Kidney (tissue), 13 donors: ENCODE measurements at regions not wholly inside any gene's neighbourhood (a gene's known extent, or its start where the extent isn't known, plus 50 kb on each side); places are given as distances from the start of the nearest gene placed in this dataset.
"Not testable (repeated sequence)": the region's sequence is repeated elsewhere in the genome, so short reads cannot be mapped to it uniquely, and the experiment has no call there.

Source experiments
- DNase-seq, 5 donors: peaks; one replicate each; pipeline ENCODE4 v3.0.0-alpha.2; 2013 to 2020
- FAIRE-seq: peaks from 2 replicates; lab custom pipeline; 2012; peaks lifted over from hg19 to GRCh38; lab: Jason Lieb, UNC
- H3K27ac ChIP-seq, 2 donors: one replicate each; pipeline ENCODE4 v1.7.0; 2013; ENCODE audit warnings: low read depth in 2 of 2, low read length in 2 of 2, inconsistent platforms in 1 of 2
- H3K27me3 ChIP-seq: one replicate; pipeline ENCODE4 v1.7.1; 2013; ENCODE audit warnings: low read length, inconsistent platforms; ENCODE audit not compliant: control insufficient read depth, insufficient read depth
- H3K36me3 ChIP-seq, 3 donors: one replicate each; pipeline versions ENCODE4 v1.7.0 to v1.7.1; 2013; ENCODE audit warnings: low read length in 3 of 3, control low read depth in 1 of 3, inconsistent platforms in 1 of 3; ENCODE audit not compliant: insufficient read depth in 3 of 3, control insufficient read depth in 2 of 3
- H3K4me1 ChIP-seq, 3 donors: one replicate each; pipeline versions ENCODE4 v1.7.0 to v1.7.1; 2013; ENCODE audit warnings: low read length in 3 of 3, inconsistent platforms in 1 of 3, low read depth in 1 of 3; ENCODE audit not compliant: control insufficient read depth in 2 of 3, insufficient read depth in 2 of 3
- H3K4me3 ChIP-seq, 3 donors: one replicate each; pipeline versions ENCODE4 v1.7.0 to v1.8.1; 2013; ENCODE audit warnings: low read length in 3 of 3, control low read depth in 1 of 3, inconsistent platforms in 1 of 3
- H3K9ac ChIP-seq, 3 donors: one replicate each; pipeline versions ENCODE4 v1.7.0 to v1.7.1; 2013; ENCODE audit warnings: low read length in 3 of 3, control low read depth in 1 of 3, inconsistent platforms in 1 of 3
- H3K9me3 ChIP-seq, 3 donors: one replicate each; pipeline versions ENCODE4 v1.7.0 to v1.7.1; 2013; ENCODE audit warnings: low read length in 3 of 3, control low read depth in 1 of 3, inconsistent platforms in 1 of 3; ENCODE audit not compliant: control insufficient read depth in 2 of 3, insufficient read depth in 1 of 3
- CTCF ChIP-seq: IDR thresholded peaks from 3 replicates; pipeline ENCODE4 v1.5.1; 2012; ENCODE audit warnings: mild to moderate bottlenecking, moderate library complexity, borderline replicate concordance; ENCODE audit not compliant: insufficient read depth; ENCODE audit errors: extremely low read depth
- intact Hi-C: fragments of 100-400 bp; cut with DNase I; formaldehyde crosslinking; loops from one replicate; pipeline ENCODE4 v1.11.1; 2022
- donor health status: control.
- donor health status: control.
- donor health status: control.
- donor health status: control.
- donor health status: control.
- donor health status: DM: yes; HTN: yes; CAD: no.
- donor health status: Normal renal cell carcinoma (clear cell type).

DNA sequence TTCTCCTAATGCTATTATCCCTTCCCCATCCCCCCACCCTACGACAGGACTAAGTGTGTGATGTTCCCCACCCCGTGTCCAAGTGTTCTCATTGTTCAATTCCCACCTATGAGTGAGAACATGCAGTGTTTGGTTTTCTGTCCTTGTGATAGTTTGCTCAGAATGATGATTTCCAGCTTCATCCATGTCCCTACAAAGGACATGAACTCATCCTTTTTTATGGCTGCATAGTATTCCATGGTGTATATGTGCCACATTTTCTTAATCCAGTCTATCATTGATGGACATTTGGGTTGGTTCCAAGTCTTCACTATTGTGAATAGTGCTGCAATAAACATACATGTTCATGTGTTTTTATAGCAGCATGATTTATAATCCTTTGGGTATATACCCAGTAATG lies 183.4 kb downstream of the MSN start:
- DNase-seq, intact Hi-C loops, H3K27me3 ChIP-seq, H3K9me3 ChIP-seq, H3K4me3 ChIP-seq, H3K4me1 ChIP-seq, FAIRE-seq, H3K9ac ChIP-seq, H3K36me3 ChIP-seq, H3K27ac ChIP-seq: not testable (repeated sequence)

DNA sequence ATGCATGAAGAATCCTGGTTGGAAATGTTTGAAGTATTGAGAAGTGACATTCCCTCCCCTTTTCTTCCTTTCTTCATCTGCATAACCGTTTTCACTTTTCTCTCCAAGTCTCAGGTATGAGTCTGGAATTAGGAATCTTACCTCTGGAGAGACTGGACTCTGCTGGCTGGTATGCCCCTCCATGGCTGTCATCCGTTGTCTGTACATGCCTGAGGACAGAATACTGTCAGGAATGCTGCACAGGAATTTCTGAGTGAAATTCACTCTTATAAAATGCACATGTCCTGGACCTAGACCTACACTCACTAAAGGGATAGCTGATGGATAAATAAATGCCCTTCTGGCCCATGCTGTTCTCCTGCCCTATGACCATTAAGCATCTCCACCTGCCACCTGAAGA lies 179.5 kb downstream of the MSN start:
- Histone ChIP-seq H3K27ac (no peak overlapping the region), H3K36me3 (no peaks in the 10 kb centered on the region), H3K4me1 (no peaks in the 10 kb centered on the region), H3K9ac (no peak overlapping the region), H3K9me3 (no peaks in the 10 kb centered on the region), H3K27me3 (no peaks in the 10 kb centered on the region), H3K4me3 (no peak overlapping the region)
- FAIRE-seq (no peak), DNase-seq (no peak)
- TF ChIP-seq CTCF = no peak
- intact Hi-C loops = no loop called here

- no peaks in the 10 kb centered on the region for H3K27me3 ChIP-seq
- H3K36me3 ChIP-seq = no peaks in the 10 kb centered on the region
- H3K4me3 ChIP-seq = no peak overlapping the region
- no peak for FAIRE-seq
- TF ChIP-seq CTCF = no peak
- H3K9me3 ChIP-seq = no peaks in the 10 kb centered on the region
- no peaks in the 10 kb centered on the region for H3K4me1 ChIP-seq
- H3K9ac ChIP-seq = no peak overlapping the region
- no peak for DNase-seq
- H3K27ac ChIP-seq = no peak overlapping the region
- intact Hi-C loops = no loop called here
These were observed 173.8 kb downstream of the MSN start for GRCh38 chrX:65841263-65841662.

- Histone ChIP-seq H3K9ac (no peak overlapping the region), H3K36me3 (no peaks in the 10 kb centered on the region), H3K27me3 (no peaks in the 10 kb centered on the region), H3K9me3 (no peaks in the 10 kb centered on the region), H3K27ac (no peak overlapping the region), H3K4me1 (no peaks in the 10 kb centered on the region), H3K4me3 (no peak overlapping the region)
- intact Hi-C loops = no loop called here
- FAIRE-seq (no peak), DNase-seq (no peak)
- no peak for TF ChIP-seq CTCF
These were observed 171.2 kb downstream of the MSN start for GRCh38 chrX:65838674-65839073.
